HUES64 (cell line): ENCODE measurements at regions not wholly inside any gene's neighbourhood (a gene's known extent, or its start where the extent isn't known, plus 50 kb on each side); places are given as distances from the start of the nearest gene placed in this dataset.
"Not testable (repeated sequence)": the region's sequence is repeated elsewhere in the genome, so short reads cannot be mapped to it uniquely, and the experiment has no call there.

Experiments
- H3K27ac ChIP-seq: 2 replicates; pipeline ENCODE4 v1.7.0; 2013; ENCODE audit warnings: low read depth, low read length, inconsistent platforms
- H3K27me3 ChIP-seq: 2 replicates; pipeline ENCODE4 v1.6.1; 2013; ENCODE audit warnings: mild to moderate bottlenecking, low read length; ENCODE audit not compliant: insufficient read depth
- H3K36me3 ChIP-seq: 2 replicates; pipeline ENCODE4 v1.6.1; 2013; ENCODE audit warnings: mild to moderate bottlenecking, low read length; ENCODE audit not compliant: insufficient read depth
- H3K4me1 ChIP-seq: 2 replicates; pipeline ENCODE4 v1.6.1; 2013; ENCODE audit warnings: mild to moderate bottlenecking, low read length, moderate library complexity; ENCODE audit not compliant: insufficient read depth
- H3K4me3 ChIP-seq: 2 replicates; pipeline ENCODE4 v1.5.1; 2013; ENCODE audit warnings: mild to moderate bottlenecking, low read length, moderate library complexity
- H3K9ac ChIP-seq: 2 replicates; pipeline ENCODE4 v1.6.1; 2013; ENCODE audit warnings: mild to moderate bottlenecking, low read depth, low read length
- H3K9me3 ChIP-seq: 2 replicates; pipeline ENCODE4 v1.6.1; 2013; ENCODE audit warnings: low read depth, low read length; ENCODE audit not compliant: insufficient read depth
- WGBS: fragments of 150-250, 120-280 bp; methylation state at CpG from one replicate; pipeline ENCODE4 v1.1.7; 2013; ENCODE audit warnings: missing lambda C conversion rate; 5-methylcytosine and 5-hydroxymethylcytosine counted together

DNA sequence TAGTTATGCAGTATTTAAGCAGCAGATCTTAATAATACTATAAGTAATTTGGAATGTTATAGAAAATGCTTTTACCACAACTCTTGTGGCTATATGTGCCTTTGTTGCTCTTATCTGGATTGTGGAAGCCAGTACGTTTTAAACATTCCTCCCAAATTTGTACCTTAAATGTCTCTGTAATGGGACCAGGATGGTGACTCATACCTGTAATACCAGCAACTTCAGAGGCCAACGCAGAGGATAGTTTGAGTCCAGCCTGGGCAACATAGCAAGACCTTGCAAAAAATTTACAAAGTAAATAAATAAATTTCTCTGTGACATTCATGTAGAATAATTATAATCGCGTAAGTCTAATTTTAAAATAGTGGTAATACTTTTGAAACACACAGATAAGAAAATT is 283.1 kb downstream of the POM121L12 start:
- WGBS: 93% methylated on average over 2 of the region's 4 CpGs
- no peak overlapping the region for H3K9ac ChIP-seq
- H3K27ac ChIP-seq: no peak overlapping the region
- no peaks in the 10 kb centered on the region for H3K36me3 ChIP-seq
- H3K27me3 ChIP-seq: no peaks in the 10 kb centered on the region
- peaks cover 6% of the 10 kb centered on the region; the same call in 1 of the 2 replicates for H3K4me1 ChIP-seq
- H3K4me3 ChIP-seq: no peak overlapping the region
- H3K9me3 ChIP-seq: peaks cover 3% of the 10 kb centered on the region; the same call in 1 of the 2 replicates

DNA sequence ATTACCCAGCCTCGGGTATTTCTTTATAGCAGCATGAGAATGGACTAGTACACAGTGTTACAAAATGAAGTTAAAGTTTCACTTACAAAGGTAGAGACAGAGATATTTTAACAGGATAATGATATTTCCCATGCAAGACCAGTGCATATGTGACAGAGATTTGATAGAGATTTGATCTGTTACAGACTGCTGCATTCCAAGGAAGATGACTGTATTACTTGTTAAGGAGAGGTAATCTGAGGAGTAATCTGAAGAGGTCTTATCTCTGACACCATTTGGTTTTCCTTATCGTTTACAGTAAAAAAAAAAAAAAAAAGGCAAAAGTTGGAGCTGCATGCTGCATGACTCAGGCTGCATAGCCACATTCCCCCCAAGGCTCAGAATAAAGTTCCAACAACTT is 289.6 kb downstream of the POM121L12 start:
- H3K4me1 ChIP-seq: peaks cover 22% of the 10 kb centered on the region
- H3K27me3 ChIP-seq: no peaks in the 10 kb centered on the region
- no peaks in the 10 kb centered on the region for H3K36me3 ChIP-seq
- H3K27ac ChIP-seq: no peak overlapping the region
- peaks cover 3% of the 10 kb centered on the region; the same call in 1 of the 2 replicates for H3K9me3 ChIP-seq
- H3K4me3 ChIP-seq: no peak overlapping the region
- 88% methylated on average over 1 of the region's 2 CpGs for WGBS
- H3K9ac ChIP-seq: no peak overlapping the region

DNA sequence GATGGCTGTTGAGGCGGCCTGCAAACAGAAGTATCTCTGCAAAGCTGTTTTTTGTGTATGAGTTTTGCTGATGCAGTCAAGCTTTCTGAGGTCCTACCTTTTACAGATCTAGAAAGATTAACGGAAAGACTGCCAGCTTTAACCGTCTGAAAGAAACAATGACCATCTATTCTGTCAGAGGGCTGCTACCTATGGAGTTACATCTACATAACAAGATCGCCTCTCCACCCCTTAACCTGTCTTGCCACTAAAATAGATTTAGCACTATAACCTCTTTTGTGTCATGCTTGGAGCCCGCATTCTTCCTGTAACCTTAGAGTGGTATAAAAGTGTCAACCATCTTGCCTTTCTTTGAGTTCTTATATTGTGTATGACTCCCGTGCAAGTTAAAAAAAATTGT is 291.2 kb downstream of the POM121L12 start:
- Histone ChIP-seq H3K4me3 (peak overlapping the region; percentile 26), H3K27me3 (no peaks in the 10 kb centered on the region), H3K36me3 (no peaks in the 10 kb centered on the region), H3K4me1 (peaks cover 22% of the 10 kb centered on the region), H3K27ac (peak overlapping the region; percentile 92), H3K9me3 (peaks cover 3% of the 10 kb centered on the region; the same call in 1 of the 2 replicates), H3K9ac (0 out of 2 replicates have a peak overlapping the region, but pooled peaks have one; percentile 32)
- WGBS: 16% methylated on average over 5 of the region's 6 CpGs

DNA sequence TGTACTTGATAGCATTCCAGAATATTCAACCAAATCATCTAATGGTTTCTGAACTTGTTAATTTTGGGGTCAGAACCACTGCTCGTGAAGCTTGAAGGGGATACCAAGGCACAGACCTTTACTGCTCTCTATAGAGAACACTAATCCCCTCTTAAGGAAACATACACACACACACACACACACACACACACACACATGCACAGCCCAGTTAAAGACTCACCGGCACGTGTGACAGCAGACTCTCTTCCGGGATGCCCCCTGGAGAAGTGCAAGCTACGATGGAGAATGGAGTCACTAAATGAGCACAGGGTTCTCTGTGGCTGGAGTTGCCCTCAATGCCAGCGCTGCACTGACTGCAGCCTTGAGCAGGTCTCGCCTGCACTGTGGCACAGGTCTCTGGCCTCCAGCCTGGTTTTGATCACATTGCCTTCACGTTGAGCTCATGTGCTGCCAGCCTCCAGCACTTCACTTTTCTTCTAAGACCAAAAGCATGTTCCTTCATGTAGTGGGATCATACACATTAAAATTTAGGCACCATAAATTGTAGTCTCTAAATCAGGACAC is 300.8 kb downstream of the POM121L12 start:
- Histone ChIP-seq H3K27ac (no peak overlapping the region), H3K4me1 (no peaks in the 10 kb centered on the region), H3K9ac (no peak overlapping the region), H3K27me3 (no peaks in the 10 kb centered on the region), H3K36me3 (no peaks in the 10 kb centered on the region), H3K9me3 (peaks cover 39% of the 10 kb centered on the region), H3K4me3 (no peak overlapping the region)
- 95% methylated on average over 8 of the region's 8 CpGs for whole genome bisulfite sequencing

DNA sequence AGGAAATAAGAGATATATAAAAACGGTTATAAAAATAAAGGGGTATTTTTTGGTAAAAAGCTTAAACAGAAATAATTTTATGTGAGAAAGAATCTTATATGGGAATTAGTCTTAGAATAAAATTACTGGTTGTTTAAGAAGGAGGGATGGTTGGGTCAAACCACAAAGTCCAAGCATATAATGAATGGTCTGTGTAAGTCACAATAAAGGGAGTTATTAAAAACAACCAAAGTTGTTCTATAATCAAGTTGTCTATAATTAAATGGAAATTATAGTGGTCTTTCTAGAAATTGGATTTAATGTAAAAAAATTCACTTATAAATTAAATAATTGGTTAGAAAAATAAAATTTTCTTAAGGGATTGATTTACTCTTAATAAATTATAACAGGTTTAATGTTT is 304.8 kb downstream of the POM121L12 start:
- Histone ChIP-seq H3K9me3 (peaks cover 70% of the 10 kb centered on the region), H3K4me3 (no peak overlapping the region), H3K9ac (no peak overlapping the region), H3K36me3 (no peaks in the 10 kb centered on the region), H3K4me1 (no peaks in the 10 kb centered on the region), H3K27me3 (no peaks in the 10 kb centered on the region), H3K27ac (no peak overlapping the region)
- 100% methylated on average over 1 of the region's 1 CpG for WGBS

DNA sequence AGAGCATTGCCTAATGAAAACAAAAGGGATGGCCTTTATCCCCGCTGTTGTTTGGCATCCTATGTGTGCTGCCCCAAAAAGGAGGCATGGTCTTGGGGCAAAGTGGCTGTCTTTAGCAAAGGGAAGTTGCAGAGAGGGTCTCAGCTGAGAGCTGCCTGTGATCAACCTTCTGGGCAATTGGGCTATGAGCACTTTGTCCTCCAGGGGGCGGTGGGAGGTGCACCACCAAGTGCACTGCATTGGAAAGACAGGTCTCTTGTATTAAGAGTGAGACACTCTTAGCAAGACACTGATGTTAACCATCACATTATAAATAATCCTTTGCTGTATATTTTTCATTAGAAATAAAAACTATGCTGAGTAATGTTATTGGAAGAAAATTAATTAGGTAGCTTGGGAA is 314.8 kb downstream of the POM121L12 start:
- no peaks in the 10 kb centered on the region for H3K4me1 ChIP-seq
- no peak overlapping the region for H3K27ac ChIP-seq
- no peak overlapping the region for H3K9ac ChIP-seq
- no peak overlapping the region for H3K4me3 ChIP-seq
- WGBS: 31% methylated on average over 2 of the region's 2 CpGs
- H3K9me3 ChIP-seq: peaks cover 6% of the 10 kb centered on the region; the same call in 1 of the 2 replicates
- H3K27me3 ChIP-seq: no peaks in the 10 kb centered on the region
- no peaks in the 10 kb centered on the region for H3K36me3 ChIP-seq

DNA sequence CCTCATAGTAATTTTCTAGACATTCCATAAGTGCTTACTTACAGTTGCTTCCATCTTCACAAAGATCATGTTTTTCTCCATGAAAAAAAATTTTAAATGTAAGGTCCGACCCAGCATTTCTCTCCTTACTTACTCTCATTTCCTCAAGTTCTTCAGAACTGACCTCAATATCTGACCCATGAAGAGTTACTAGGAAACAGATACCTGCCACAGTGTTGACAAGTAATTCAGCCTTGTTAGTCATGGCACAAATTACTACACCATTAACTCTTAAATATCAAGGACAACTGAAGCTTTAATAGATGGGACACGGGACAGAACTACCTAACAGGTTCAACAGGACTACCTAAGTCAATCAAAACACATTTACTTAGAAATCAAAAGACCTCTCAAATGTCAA is 316.2 kb downstream of the POM121L12 start:
- Histone ChIP-seq H3K9me3 (0 out of 2 replicates have a peak, but pooled peaks cover 3% of the 10 kb centered on the region), H3K4me3 (no peak overlapping the region), H3K27me3 (no peaks in the 10 kb centered on the region), H3K9ac (no peak overlapping the region), H3K36me3 (no peaks in the 10 kb centered on the region), H3K4me1 (no peaks in the 10 kb centered on the region), H3K27ac (no peak overlapping the region)
- WGBS: 95% methylated on average over 2 of the region's 2 CpGs

DNA sequence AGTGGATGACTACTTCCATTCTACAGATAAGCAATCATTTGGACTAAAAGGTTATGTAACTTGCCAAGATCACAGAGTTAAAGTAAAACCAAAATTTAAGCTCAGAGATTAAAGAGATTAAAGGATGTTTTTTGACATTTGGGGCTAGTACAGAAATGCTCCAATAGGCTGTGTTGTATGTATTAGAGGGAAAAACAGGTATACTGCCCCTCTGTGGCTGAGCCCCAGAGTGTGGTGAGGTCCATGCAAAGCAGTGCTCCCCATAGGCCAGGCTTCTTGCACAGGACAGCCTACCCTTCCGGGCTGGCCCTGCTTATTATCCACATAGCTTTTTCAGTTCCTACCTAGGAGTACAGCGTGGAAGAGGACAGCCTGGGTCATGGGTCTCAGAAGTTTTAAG is 322.8 kb downstream of the POM121L12 start:
- no peaks in the 10 kb centered on the region for H3K27me3 ChIP-seq
- WGBS: 95% methylated on average over 2 of the region's 2 CpGs

DNA sequence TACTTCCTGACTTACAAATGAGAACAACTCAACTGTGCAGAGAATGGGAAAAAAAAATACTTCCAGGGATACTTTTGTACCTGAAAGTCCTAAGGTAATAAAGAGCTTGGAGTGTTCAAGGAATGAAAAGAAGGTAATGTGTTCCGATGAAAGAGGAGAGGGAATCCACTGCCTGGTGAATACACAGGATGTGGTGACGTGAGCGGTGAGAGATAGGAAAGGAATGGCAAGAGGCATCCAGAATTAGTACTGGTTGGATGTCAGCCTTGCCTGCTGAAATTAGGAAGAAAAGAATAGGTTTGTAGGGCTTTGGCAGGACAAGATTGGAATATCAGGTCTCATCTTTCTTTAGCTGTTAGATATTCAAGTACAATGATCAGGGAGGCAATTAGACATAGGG is 347.7 kb downstream of the POM121L12 start:
- Histone ChIP-seq H3K27me3 (no peaks in the 10 kb centered on the region), H3K9ac (no peak overlapping the region), H3K36me3 (no peaks in the 10 kb centered on the region), H3K9me3 (no peaks in the 10 kb centered on the region), H3K4me3 (no peak overlapping the region), H3K27ac (no peak overlapping the region), H3K4me1 (no peaks in the 10 kb centered on the region)
- WGBS: 90% methylated on average over 3 of the region's 3 CpGs

More for the DNA sequence above, 322.8 kb downstream of the POM121L12 start:
- Histone ChIP-seq H3K9ac (no peak overlapping the region), H3K4me3 (no peak overlapping the region), H3K9me3 (0 out of 2 replicates have a peak, but pooled peaks cover 4% of the 10 kb centered on the region), H3K36me3 (no peaks in the 10 kb centered on the region), H3K27ac (no peak overlapping the region), H3K4me1 (no peaks in the 10 kb centered on the region)

DNA sequence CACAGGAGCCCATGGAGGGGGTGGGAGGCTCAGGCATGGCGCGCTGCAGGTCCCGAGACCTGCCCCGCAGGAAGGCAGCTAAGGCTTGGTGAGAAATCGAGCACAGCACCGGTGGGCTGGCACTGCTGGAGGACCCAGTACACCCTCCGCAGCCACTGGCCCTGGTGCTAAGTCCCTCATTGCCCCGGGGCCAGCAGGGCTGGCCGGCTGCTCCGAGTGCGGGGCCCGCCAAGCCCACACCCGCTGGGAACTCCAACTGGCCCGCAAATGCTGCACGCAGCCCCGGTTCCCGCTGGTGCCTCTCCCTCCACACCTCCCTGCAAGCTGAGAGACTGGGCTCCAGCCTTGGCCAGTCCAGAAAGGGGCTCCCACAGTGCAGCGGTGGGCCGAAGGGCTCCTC is 349.8 kb downstream of the POM121L12 start:
- not testable (repeated sequence) for H3K36me3 ChIP-seq, H3K9ac ChIP-seq, H3K4me1 ChIP-seq, H3K4me3 ChIP-seq, H3K9me3 ChIP-seq, H3K27ac ChIP-seq, H3K27me3 ChIP-seq
- 96% methylated on average over 19 of the region's 19 CpGs for WGBS

DNA sequence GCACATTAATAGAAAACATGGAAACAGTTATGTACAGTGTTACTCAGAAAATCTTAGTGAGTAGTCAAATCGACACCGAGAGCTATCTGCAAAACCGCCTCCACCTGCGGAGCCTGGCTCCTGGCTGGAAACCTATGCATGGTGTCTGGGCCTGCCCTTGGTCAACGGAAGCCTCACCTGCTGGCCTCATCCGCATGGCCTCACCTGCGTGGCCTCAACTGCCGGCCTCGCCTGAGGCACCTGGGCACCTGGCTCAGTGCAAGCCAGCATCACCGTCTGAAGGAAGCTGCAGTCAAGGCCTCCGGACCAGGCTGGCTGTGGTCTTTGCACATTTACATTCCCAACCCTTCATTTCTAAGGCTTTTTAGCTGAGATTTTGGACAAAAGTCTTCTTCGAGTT is 352.1 kb downstream of the POM121L12 start:
- Histone ChIP-seq H3K27ac (no peak overlapping the region), H3K4me1 (no peaks in the 10 kb centered on the region), H3K27me3 (no peaks in the 10 kb centered on the region), H3K9ac (no peak overlapping the region), H3K9me3 (no peaks in the 10 kb centered on the region), H3K4me3 (no peak overlapping the region), H3K36me3 (no peaks in the 10 kb centered on the region)
- WGBS: 97% methylated on average over 12 of the region's 12 CpGs

DNA sequence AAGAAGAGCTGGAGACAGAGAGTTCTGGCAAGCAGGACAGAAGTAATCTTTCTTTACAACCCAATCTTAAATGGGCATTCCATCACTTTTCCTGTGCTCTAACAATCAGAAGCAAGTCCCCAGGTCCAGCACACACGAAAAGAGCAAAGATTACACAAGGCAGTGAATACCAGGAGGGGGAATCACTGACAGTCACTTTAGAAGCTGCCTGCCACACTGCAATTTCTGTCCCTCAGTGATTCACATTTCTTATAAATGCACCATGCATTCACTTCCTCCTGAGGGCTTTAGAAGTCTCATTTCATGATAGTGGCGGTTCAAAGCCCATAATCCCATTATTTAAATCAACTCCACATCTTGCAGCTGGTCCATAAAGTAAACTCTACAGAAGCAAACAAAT is 362.5 kb downstream of the POM121L12 start:
- H3K9me3 ChIP-seq: no peaks in the 10 kb centered on the region
- H3K27me3 ChIP-seq: no peaks in the 10 kb centered on the region
- H3K4me1 ChIP-seq: no peaks in the 10 kb centered on the region
- no peaks in the 10 kb centered on the region for H3K36me3 ChIP-seq
- WGBS: 89% methylated on average over 2 of the region's 2 CpGs
- H3K4me3 ChIP-seq: no peak overlapping the region
- no peak overlapping the region for H3K9ac ChIP-seq
- no peak overlapping the region for H3K27ac ChIP-seq
